ENCODE measurements at regions not wholly inside any gene's neighbourhood (a gene's known extent, or its start where the extent isn't known, plus 50 kb on each side); places are given as distances from the start of the nearest gene placed in this dataset.

GRCh38 chr2:120515759-120516678 lies 170.1 kb downstream of the INHBB start:
- DNase-seq (ENCODE audit: low spot score), result no peak

- no peak for DNase-seq (ENCODE audit: low spot score)
Measured at GRCh38 chr2:120516679-120517314, 170.9 kb downstream of the INHBB start.

GRCh38 chr2:120517751-120518469 lies 172.0 kb downstream of the INHBB start:
- DNase-seq (ENCODE audit: low spot score), result no peak

- DNase-seq (ENCODE audit: low spot score), result no peak
Measured at GRCh38 chr2:120518819-120519218, 172.9 kb downstream of the INHBB start.

- DNase-seq (ENCODE audit: low spot score), result no peak
Measured at GRCh38 chr2:120519469-120519868, 173.5 kb downstream of the INHBB start.

- no peak for DNase-seq (ENCODE audit: low spot score)
Measured at GRCh38 chr2:120520454-120520853, 174.5 kb downstream of the INHBB start.

GRCh38 chr2:120520929-120521912 lies 175.3 kb downstream of the INHBB start:
- peak; percentile 15 for DNase-seq (ENCODE audit: low spot score)

GRCh38 chr2:120522151-120522751 lies 176.3 kb downstream of the INHBB start:
- DNase-seq (ENCODE audit: low spot score), result no peak

- no peak for DNase-seq (ENCODE audit: low spot score)
Measured at GRCh38 chr2:120523766-120524165, 177.8 kb downstream of the INHBB start.

- no peak for DNase-seq (ENCODE audit: low spot score)
Measured at GRCh38 chr2:120524174-120524573, 178.2 kb downstream of the INHBB start.

GRCh38 chr2:120525056-120526046 lies 179.4 kb downstream of the INHBB start:
- no peak for DNase-seq (ENCODE audit: low spot score)

GRCh38 chr2:120526047-120526562 lies 180.2 kb downstream of the INHBB start:
- no peak for DNase-seq (ENCODE audit: low spot score)

GRCh38 chr2:120526997-120527945 lies 181.3 kb downstream of the INHBB start:
- DNase-seq (ENCODE audit: low spot score), result no peak

GRCh38 chr2:120528051-120528692 lies 182.2 kb downstream of the INHBB start:
- no peak for DNase-seq (ENCODE audit: low spot score)

- no peak for DNase-seq (ENCODE audit: low spot score)
Measured at GRCh38 chr2:120528693-120529076, 182.7 kb downstream of the INHBB start.

GRCh38 chr2:120530781-120531180 lies 184.8 kb downstream of the INHBB start:
- no peak for DNase-seq (ENCODE audit: low spot score)

GRCh38 chr2:120531365-120531764 lies 185.4 kb downstream of the INHBB start:
- DNase-seq (ENCODE audit: low spot score), result no peak

Measured in hematopoietic multipotent progenitor cell treated with erythropoietin and hydrocortisone succinate and interleukin-3 and kit ligand, for 17 days (in vitro differentiated cells).